Neuronal stem cell (in vitro differentiated cells): ENCODE measurements at regions not wholly inside any gene's neighbourhood (a gene's known extent, or its start where the extent isn't known, plus 50 kb on each side); places are given as distances from the start of the nearest gene placed in this dataset.

ENCODE experiments used
- DNase-seq: peaks from one replicate; pipeline ENCODE4 v3.0.0-alpha.2; 2013; ENCODE audit warnings: low spot score
- H2AFZ ChIP-seq: one replicate; pipeline ENCODE4 v1.6.1; 2013; ENCODE audit warnings: mild to moderate bottlenecking, low read length, inconsistent platforms
- H2AK5ac ChIP-seq: 2 replicates; pipeline ENCODE4 v1.6.1; 2013; ENCODE audit warnings: low read depth, mild to moderate bottlenecking, inconsistent platforms, low read length, moderate library complexity, mixed read lengths
- H2BK120ac ChIP-seq: 2 replicates; pipeline ENCODE4 v1.6.1; 2013; ENCODE audit warnings: low read depth, mild to moderate bottlenecking, inconsistent platforms, low read length, moderate library complexity, mixed read lengths
- H2BK12ac ChIP-seq: one replicate; pipeline ENCODE4 v1.6.1; 2013; ENCODE audit warnings: low read length, inconsistent platforms
- H2BK15ac ChIP-seq: 2 replicates; pipeline ENCODE4 v1.6.1; 2013; ENCODE audit warnings: mild to moderate bottlenecking, low read length, inconsistent platforms, mixed read lengths
- H2BK5ac ChIP-seq: one replicate; pipeline ENCODE4 v1.6.1; 2013; ENCODE audit warnings: inconsistent platforms, mild to moderate bottlenecking, low read length, moderate library complexity
- H3K14ac ChIP-seq: one replicate; pipeline ENCODE4 v1.6.1; 2013; ENCODE audit warnings: low read length, inconsistent platforms
- H3K18ac ChIP-seq: 2 replicates; pipeline ENCODE4 v1.6.1; 2013; ENCODE audit warnings: low read length, inconsistent platforms
- H3K23ac ChIP-seq: 2 replicates; pipeline ENCODE4 v1.6.1; 2013; ENCODE audit warnings: low read depth, mild to moderate bottlenecking, mixed read lengths, low read length, inconsistent platforms; ENCODE audit not compliant: poor library complexity
- H3K27ac ChIP-seq: replicated peaks from 3 replicates; pipeline ENCODE4 v1.5.1; 2013; ENCODE audit warnings: low read length, inconsistent platforms
- H3K27me3 ChIP-seq, 3 experiments: 2 replicates each; pipeline ENCODE4 v1.6.1; 2013; ENCODE audit warnings: low read length in 3 of 3, mild to moderate bottlenecking in 2 of 3, inconsistent platforms in 1 of 3, low read depth in 1 of 3, mixed read lengths in 1 of 3, moderate library complexity in 1 of 3; ENCODE audit not compliant: control insufficient read depth in 3 of 3, insufficient read depth in 3 of 3
- H3K36me3 ChIP-seq, 2 donors: replicated peaks in 1 of 2; 2 replicates each; pipeline ENCODE4 v1.6.1; 2013; ENCODE audit warnings: low read length in 2 of 2; ENCODE audit not compliant: control insufficient read depth in 2 of 2, insufficient read depth in 2 of 2
- H3K4ac ChIP-seq: 2 replicates; pipeline ENCODE4 v1.6.1; 2013; ENCODE audit warnings: inconsistent platforms, mild to moderate bottlenecking, low read length, moderate library complexity
- H3K4me1 ChIP-seq, 2 donors: 1 replicate in 1 of 2; 2 replicates in 1 of 2; pipeline ENCODE4 v1.6.1; 2013; ENCODE audit warnings: low read length in 2 of 2, low read depth in 1 of 2; ENCODE audit not compliant: control insufficient read depth in 2 of 2, insufficient read depth in 1 of 2
- H3K4me2 ChIP-seq: one replicate; pipeline ENCODE4 v1.6.1; 2013; ENCODE audit warnings: mild to moderate bottlenecking, low read length, inconsistent platforms; ENCODE audit not compliant: insufficient read depth, poor library complexity, severe bottlenecking
- H3K4me3 ChIP-seq, 2 donors: 2 replicates each; pipeline ENCODE4 v1.5.1; 2013; ENCODE audit warnings: low read length in 2 of 2, mild to moderate bottlenecking in 2 of 2, inconsistent platforms in 1 of 2, moderate library complexity in 1 of 2
- H3K79me1 ChIP-seq: one replicate; pipeline ENCODE4 v1.6.1; 2013; ENCODE audit warnings: low read depth, mild to moderate bottlenecking, inconsistent platforms, low read length, moderate library complexity
- H3K9ac ChIP-seq: one replicate; pipeline ENCODE4 v1.6.1; 2013; ENCODE audit warnings: mild to moderate bottlenecking, low read depth, low read length, inconsistent platforms; ENCODE audit not compliant: poor library complexity
- H3K9me3 ChIP-seq, 2 donors: replicated peaks in 1 of 2; 2 replicates each; pipeline versions ENCODE3 to v1.6.1; 2013; ENCODE audit warnings: low read length in 2 of 2, mild to moderate bottlenecking in 2 of 2, inconsistent platforms in 1 of 2, low read depth in 1 of 2, mixed read lengths in 1 of 2, moderate library complexity in 1 of 2; ENCODE audit not compliant: control insufficient read depth in 2 of 2, insufficient read depth in 1 of 2
- H4K8ac ChIP-seq: one replicate; pipeline ENCODE4 v1.6.1; 2013; ENCODE audit warnings: low read depth, mild to moderate bottlenecking, inconsistent platforms, low read length, moderate library complexity
- H4K91ac ChIP-seq: one replicate; pipeline ENCODE4 v1.6.1; 2013; ENCODE audit warnings: low read length, low read depth, mild to moderate bottlenecking, inconsistent platforms; ENCODE audit not compliant: poor library complexity
- WGBS, 2 donors: extraction: QIAGEN DNeasy Blood & Tissue Kit; methylation state at CpG; one replicate each; pipeline ENCODE4 v1.1.7; 2013; ENCODE audit warnings: missing lambda C conversion rate in 2 of 2, mixed read lengths in 1 of 2; ENCODE audit not compliant: insufficient read length in 2 of 2, insufficient replicate concordance in 1 of 2; ENCODE audit errors: extremely low coverage in 2 of 2; 5-methylcytosine and 5-hydroxymethylcytosine counted together

DNA sequence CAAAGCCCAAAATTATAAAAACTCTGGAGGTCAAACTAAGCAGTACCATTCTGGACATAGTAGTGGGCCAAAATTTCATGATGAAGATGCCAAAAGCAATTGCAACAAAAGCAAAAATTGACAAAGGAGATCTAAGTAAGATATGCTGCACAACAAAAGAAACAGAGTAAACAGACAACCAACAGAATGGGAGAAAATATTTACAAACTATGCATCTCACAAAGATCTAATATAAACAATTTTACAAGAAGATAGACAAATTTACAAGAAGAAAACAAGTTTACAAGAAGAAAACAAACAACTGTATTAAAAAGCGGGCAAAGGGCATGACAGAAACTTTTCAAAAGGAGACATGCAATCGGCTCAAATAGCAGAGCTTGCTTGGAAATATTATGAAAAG is 396.9 kb downstream of the CDH9 start:
- no peak overlapping the region for H3K4me3 ChIP-seq
- H3K9ac ChIP-seq: no peak overlapping the region
- H3K27ac ChIP-seq: no peak overlapping the region
- H2BK15ac ChIP-seq: no peak overlapping the region
- WGBS, 2 donors: no CpG with 5 or more reads among the region's 2 CpGs
- no peak for DNase-seq
- no peak overlapping the region for H3K4me2 ChIP-seq
- no peak overlapping the region for H2AK5ac ChIP-seq
- no peak overlapping the region for H2AFZ ChIP-seq
- no peak overlapping the region for H2BK5ac ChIP-seq
- no peak overlapping the region for H3K18ac ChIP-seq
- H4K91ac ChIP-seq: no peak overlapping the region
- H2BK12ac ChIP-seq: no peak overlapping the region
- no peak overlapping the region for H3K14ac ChIP-seq
- H3K4ac ChIP-seq: no peak overlapping the region
- no peak overlapping the region for H4K8ac ChIP-seq
- no peak overlapping the region for H3K23ac ChIP-seq
- peaks cover 0 to 4% of the 10 kb centered on the region in 2 donors for H3K9me3 ChIP-seq
- no peaks in the 10 kb centered on the region for H3K4me1 ChIP-seq
- no peaks in the 10 kb centered on the region for H3K79me1 ChIP-seq
- H2BK120ac ChIP-seq: no peak overlapping the region
- no peaks in the 10 kb centered on the region for H3K36me3 ChIP-seq
- H3K27me3 ChIP-seq: no peaks in the 10 kb centered on the region

DNA sequence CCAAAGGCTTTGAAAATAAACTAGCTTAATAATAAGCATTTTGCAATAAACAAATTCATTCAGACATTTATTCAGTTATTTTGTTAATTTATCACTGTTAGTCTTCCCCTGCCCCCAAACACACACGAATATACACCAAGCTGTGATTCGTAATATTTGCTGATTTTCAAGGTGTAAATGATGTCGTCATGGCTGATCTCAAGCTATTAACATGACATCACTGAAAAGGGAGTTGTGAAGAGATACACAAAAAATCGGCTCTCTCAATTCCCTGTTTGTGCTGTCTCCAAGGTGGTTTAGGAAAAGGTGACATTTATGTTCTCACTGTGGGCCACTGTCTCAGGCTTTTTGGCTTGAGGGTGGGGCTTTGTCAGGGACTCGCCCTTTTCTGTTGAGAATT is 413.3 kb downstream of the CDH9 start:
- Histone ChIP-seq H3K36me3 (no peaks in the 10 kb centered on the region), H2BK12ac (no peak overlapping the region)
- no CpG with 5 or more reads among the region's 5 CpGs for WGBS, 2 donors

DNA sequence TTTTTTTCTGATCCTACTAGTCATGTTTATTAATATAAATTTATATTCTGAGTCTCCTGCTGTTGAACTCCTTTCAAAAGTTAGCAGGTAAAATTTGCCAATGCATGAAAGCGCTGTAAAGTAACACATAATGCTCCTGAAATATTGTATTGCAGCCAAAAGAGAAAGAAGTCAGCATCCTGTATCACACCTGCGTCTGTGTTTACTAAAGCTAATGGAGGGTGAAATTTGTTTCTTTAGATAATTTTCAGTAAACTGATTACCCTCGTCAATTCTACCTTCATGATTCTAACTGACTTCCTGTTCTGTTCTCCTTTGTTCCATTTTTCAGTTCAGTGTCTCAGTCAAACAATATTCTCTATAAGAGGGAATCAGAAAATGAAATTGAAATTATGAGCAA is 415.4 kb downstream of the CDH9 start:
- no peaks in the 10 kb centered on the region for H3K79me1 ChIP-seq
- WGBS, 2 donors: no CpG with 5 or more reads among the region's 3 CpGs
- H4K91ac ChIP-seq: no peak overlapping the region
- no peak overlapping the region for H4K8ac ChIP-seq
- no peaks in the 10 kb centered on the region for H3K27me3 ChIP-seq
- no peaks in the 10 kb centered on the region for H3K36me3 ChIP-seq
- H3K4me3 ChIP-seq: no peak overlapping the region
- no peak overlapping the region for H3K9ac ChIP-seq
- H3K4me2 ChIP-seq: no peak overlapping the region
- no peak overlapping the region for H2BK12ac ChIP-seq
- H2AK5ac ChIP-seq: no peak overlapping the region
- peak overlapping the region; percentile 54 for H2AFZ ChIP-seq
- H3K9me3 ChIP-seq: no peaks in the 10 kb centered on the region
- H3K14ac ChIP-seq: no peak overlapping the region
- H3K18ac ChIP-seq: no peak overlapping the region
- H2BK5ac ChIP-seq: no peak overlapping the region
- no peak overlapping the region for H2BK15ac ChIP-seq
- no peaks in the 10 kb centered on the region for H3K4me1 ChIP-seq
- no peak for DNase-seq
- no peak overlapping the region for H3K4ac ChIP-seq
- no peak overlapping the region for H3K23ac ChIP-seq
- no peak overlapping the region for H2BK120ac ChIP-seq
- H3K27ac ChIP-seq: no peak overlapping the region

More for the DNA sequence above, 413.3 kb downstream of the CDH9 start:
- no peak for DNase-seq
- Histone ChIP-seq H2BK15ac (no peak overlapping the region), H3K27me3 (no peaks in the 10 kb centered on the region), H2AK5ac (no peak overlapping the region), H3K27ac (no peak overlapping the region), H4K8ac (no peak overlapping the region), H2AFZ (no peak overlapping the region), H4K91ac (no peak overlapping the region), H3K9me3 (no peaks in the 10 kb centered on the region), H3K4ac (no peak overlapping the region), H2BK5ac (no peak overlapping the region), H3K4me1 (no peaks in the 10 kb centered on the region), H3K18ac (no peak overlapping the region), H3K14ac (no peak overlapping the region), H3K79me1 (no peaks in the 10 kb centered on the region), H3K23ac (no peak overlapping the region), H2BK120ac (no peak overlapping the region), H3K9ac (no peak overlapping the region), H3K4me3 (no peak overlapping the region), H3K4me2 (no peak overlapping the region)

DNA sequence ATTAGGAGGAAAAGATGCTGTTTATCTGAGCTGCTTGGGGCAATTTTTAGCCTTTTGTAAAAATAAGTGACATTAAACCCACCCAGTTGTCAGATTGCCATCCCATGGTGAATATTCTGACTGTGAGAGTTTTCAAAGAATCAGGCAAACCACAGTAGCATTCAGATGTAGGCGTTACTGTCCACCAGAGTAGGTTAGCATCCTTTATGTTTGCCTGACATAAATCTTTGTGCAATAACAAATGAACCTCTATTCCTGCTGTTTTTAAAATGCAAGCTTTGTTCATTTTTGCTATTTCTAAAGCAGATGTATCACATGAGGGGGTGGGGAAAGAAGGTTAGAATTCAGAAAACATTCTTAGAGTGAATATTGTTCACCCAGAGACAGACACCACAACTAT is 427.8 kb downstream of the CDH9 start:
- no peaks in the 10 kb centered on the region for H3K36me3 ChIP-seq
- H2AK5ac ChIP-seq: no peak overlapping the region
- no peak overlapping the region for H3K27ac ChIP-seq
- H2BK5ac ChIP-seq: no peak overlapping the region
- H3K23ac ChIP-seq: no peak overlapping the region
- H3K9ac ChIP-seq: no peak overlapping the region
- no peak for DNase-seq
- no peak overlapping the region for H3K18ac ChIP-seq
- no peaks in the 10 kb centered on the region for H3K4me1 ChIP-seq
- H2BK15ac ChIP-seq: no peak overlapping the region
- H3K79me1 ChIP-seq: no peaks in the 10 kb centered on the region
- no peak overlapping the region for H2BK120ac ChIP-seq
- H3K4me3 ChIP-seq: no peak overlapping the region
- H3K27me3 ChIP-seq: no peaks in the 10 kb centered on the region
- H2BK12ac ChIP-seq: no peak overlapping the region
- no peak overlapping the region for H3K4me2 ChIP-seq
- H3K4ac ChIP-seq: no peak overlapping the region
- H2AFZ ChIP-seq: peak overlapping the region; percentile 64
- no peak overlapping the region for H3K14ac ChIP-seq
- no peaks in the 10 kb centered on the region for H3K9me3 ChIP-seq
- no CpG with 5 or more reads among the region's 1 CpG for WGBS, 2 donors
- no peak overlapping the region for H4K8ac ChIP-seq
- H4K91ac ChIP-seq: no peak overlapping the region
